CD4-positive, alpha-beta T cell (primary cell): ENCODE measurements at regions not wholly inside any gene's neighbourhood (a gene's known extent, or its start where the extent isn't known, plus 50 kb on each side); places are given as distances from the start of the nearest gene placed in this dataset.

ENCODE experiments used
- ATAC-seq: fragments of 200-7000 bp; cut with Tn5 transposase; one replicate; pipeline ENCODE4 v1.10.0; 2022; ENCODE audit warnings: mild to moderate bottlenecking; ENCODE audit not compliant: poor library complexity
- CTCF ChIA-PET: fragments of 350-600 bp; sonication (Branson Sonifier 250); formaldehyde crosslinking; loops from one replicate; lab custom pipeline; 2021; ENCODE audit warnings: antibody characterized with exemption, inconsistent platforms; lab: Charles Lee
- POLR2A ChIA-PET: fragments of 350-600 bp; sonication (Branson Sonifier 250); formaldehyde crosslinking; loops from one replicate; lab custom pipeline; 2021; ENCODE audit warnings: antibody characterized with exemption, inconsistent platforms; lab: Charles Lee
- DNase-seq, 14 experiments: peaks; one replicate each; pipeline ENCODE4 v3.0.0-alpha.2; 2013 to 2020; ENCODE audit warnings: mixed read lengths in 2 of 14
- H3K27ac ChIP-seq, 2 donors: one replicate each; pipeline versions ENCODE4 v1.5.1 to v1.7.0; 2013; ENCODE audit warnings: low read length in 2 of 2, low read depth in 1 of 2, mild to moderate bottlenecking in 1 of 2
- H3K27me3 ChIP-seq, 2 experiments: 1 replicate in 1 of 2; 2 replicates in 1 of 2; pipeline versions ENCODE4 v1.6.1 to v1.7.0; 2013; ENCODE audit warnings: low read length in 2 of 2, control low read depth in 1 of 2, mild to moderate bottlenecking in 1 of 2, moderate library complexity in 1 of 2; ENCODE audit not compliant: insufficient read depth in 2 of 2, control insufficient read depth in 1 of 2
- H3K36me3 ChIP-seq: one replicate; pipeline ENCODE4 v1.6.1; 2013; ENCODE audit warnings: low read length, control low read depth; ENCODE audit not compliant: insufficient read depth
- H3K4me1 ChIP-seq: one replicate; pipeline ENCODE4 v1.6.1; 2013; ENCODE audit warnings: low read length, control low read depth; ENCODE audit not compliant: insufficient read depth
- H3K4me3 ChIP-seq: one replicate; pipeline ENCODE4 v1.5.1; 2013; ENCODE audit warnings: mild to moderate bottlenecking, low read length, moderate library complexity
- H3K9me3 ChIP-seq, 2 experiments: 1 replicate in 1 of 2; 2 replicates in 1 of 2; pipeline versions ENCODE4 v1.6.1 to v1.7.0; 2013; ENCODE audit warnings: low read length in 2 of 2, mild to moderate bottlenecking in 2 of 2, control low read depth in 1 of 2, moderate library complexity in 1 of 2; ENCODE audit not compliant: control insufficient read depth in 1 of 2, insufficient read depth in 1 of 2
- H3K27ac Mint-ChIP-seq: one replicate; pipeline ENCODE4 v1.8.0; 2020; ENCODE audit warnings: mixed read lengths
- H3K27me3 Mint-ChIP-seq: one replicate; pipeline ENCODE4 v1.8.0; 2021; ENCODE audit warnings: mixed read lengths
- H3K36me3 Mint-ChIP-seq: one replicate; pipeline ENCODE4 v1.8.0; 2021; ENCODE audit warnings: low read depth, mixed read lengths
- H3K4me1 Mint-ChIP-seq: one replicate; pipeline ENCODE4 v1.8.0; 2021; ENCODE audit warnings: low read depth, mixed read lengths
- H3K4me3 Mint-ChIP-seq: one replicate; pipeline ENCODE4 v1.8.0; 2020; ENCODE audit warnings: mild to moderate bottlenecking, mixed read lengths
- H3K9me3 Mint-ChIP-seq: one replicate; pipeline ENCODE4 v1.8.0; 2020; ENCODE audit warnings: mixed read lengths
- CTCF ChIP-seq: fragments of 200-600 bp; IDR thresholded peaks from one replicate; pipeline ENCODE4 v1.8.0; 2022; ENCODE audit warnings: antibody characterized with exemption, mild to moderate bottlenecking
- intact Hi-C, 2 experiments: fragments of 100-400 bp; cut with DNase I in 1 of 2; cut with micrococcal nuclease in 1 of 2; formaldehyde crosslinking; loops; one replicate each; pipeline versions ENCODE4 v1.15.1 to v1.9.0; 2023 to 2025; cut with DNase I, micrococcal nuclease

GRCh38 chr6:142510211-142510610, 208.4 kb downstream of the ADGRG6 start:
- Mint-ChIP-seq H3K4me3 (no peak overlapping the region), H3K9me3 (peaks cover 3% of the 10 kb centered on the region), H3K4me1 (no peaks in the 10 kb centered on the region), H3K27me3 (no peaks in the 10 kb centered on the region), H3K36me3 (no peaks in the 10 kb centered on the region), H3K27ac (no peak overlapping the region)
- DNase-seq (no peak), ATAC-seq (no peak)
- Histone ChIP-seq H3K4me3 (no peak overlapping the region), H3K9me3 (no peaks in the 10 kb centered on the region), H3K4me1 (no peaks in the 10 kb centered on the region), H3K27ac (no peak overlapping the region), H3K27me3 (no peaks in the 10 kb centered on the region), H3K36me3 (no peaks in the 10 kb centered on the region)
- CTCF ChIA-PET, result interaction anchor here (1.6 kb wide), 1 partner anchor 9 kb away, joined by 3 read pairs; no protein-coding TSS in a partner anchor
- TF ChIP-seq CTCF, result no peak
- POLR2A ChIA-PET, result no interaction called here
- intact Hi-C loops, result no loop called here

- Mint-ChIP-seq H3K9me3 (peaks cover 4% of the 10 kb centered on the region), H3K27ac (no peak overlapping the region), H3K36me3 (no peaks in the 10 kb centered on the region), H3K4me1 (no peaks in the 10 kb centered on the region), H3K4me3 (no peak overlapping the region), H3K27me3 (no peaks in the 10 kb centered on the region)
- ChIA-PET CTCF (no interaction called here), POLR2A (interaction anchor here (0.6 kb wide), 1 partner anchor 15 kb away, joined by 3 read pairs; no protein-coding TSS in a partner anchor)
- no peak for TF ChIP-seq CTCF
- Histone ChIP-seq H3K27me3 (no peaks in the 10 kb centered on the region), H3K4me3 (no peak overlapping the region), H3K9me3 (no peaks in the 10 kb centered on the region), H3K27ac (no peak overlapping the region), H3K36me3 (no peaks in the 10 kb centered on the region), H3K4me1 (peaks cover 3% of the 10 kb centered on the region)
- DNase-seq, result no peak
- intact Hi-C loops, result no loop called here
- no peak for ATAC-seq
Observed at GRCh38 chr6:142518126-142518525, 216.3 kb downstream of the ADGRG6 start.

- no peak for TF ChIP-seq CTCF
- no peak overlapping the region for H3K4me3 ChIP-seq
- intact Hi-C loops, result no loop called here
- H3K9me3 ChIP-seq, result no peaks in the 10 kb centered on the region
- POLR2A ChIA-PET, result no interaction called here
- ATAC-seq, result no peak
- DNase-seq, result no peak
- no peaks in the 10 kb centered on the region for H3K27me3 ChIP-seq
- no peaks in the 10 kb centered on the region for H3K36me3 Mint-ChIP-seq
- no peaks in the 10 kb centered on the region for H3K36me3 ChIP-seq
- CTCF ChIA-PET, result no interaction called here
- peaks cover 3% of the 10 kb centered on the region for H3K4me1 ChIP-seq
- no peaks in the 10 kb centered on the region for H3K4me1 Mint-ChIP-seq
- no peak overlapping the region for H3K27ac ChIP-seq
- H3K27ac Mint-ChIP-seq, result no peak overlapping the region
- no peaks in the 10 kb centered on the region for H3K27me3 Mint-ChIP-seq
- peaks cover 4% of the 10 kb centered on the region for H3K9me3 Mint-ChIP-seq
- H3K4me3 Mint-ChIP-seq, result no peak overlapping the region
Observed at GRCh38 chr6:142518761-142519160, 217.0 kb downstream of the ADGRG6 start.
